SK-N-SH (cell line): ENCODE measurements at regions not wholly inside any gene's neighbourhood (a gene's known extent, or its start where the extent isn't known, plus 50 kb on each side); places are given as distances from the start of the nearest gene placed in this dataset.

Experiments used
- CHD2 ChIP-seq: fragments of 150-350 bp; IDR thresholded peaks from 2 replicates; pipeline ENCODE4 v1.6.1; 2018; ENCODE audit warnings: low read length; ENCODE audit not compliant: partially characterized antibody
- EZH2phosphoT487 ChIP-seq: fragments of 200-600 bp; sonication (generic); IDR thresholded peaks from 2 replicates; pipeline ENCODE4 v1.6.1; 2017; ENCODE audit warnings: low read depth, mixed run types, mild to moderate bottlenecking, antibody characterized with exemption, moderate library complexity, borderline replicate concordance
- FOXM1 ChIP-seq: IDR thresholded peaks from 2 replicates; pipeline ENCODE4 v1.4.0; 2012; ENCODE audit warnings: low read depth, mild to moderate bottlenecking
- MXI1 ChIP-seq: IDR thresholded peaks from 2 replicates; pipeline ENCODE4 v1.6.1; 2012; ENCODE audit warnings: mild to moderate bottlenecking, low read depth, low read length, improper control_type of control experiment
- POLR2AphosphoS5 ChIP-seq: IDR thresholded peaks from 2 replicates; pipeline ENCODE4 v1.6.1; 2012; ENCODE audit warnings: low read depth, low read length
- RXRA ChIP-seq: IDR thresholded peaks from 2 replicates; pipeline ENCODE4 v1.4.0; 2012; ENCODE audit warnings: low read depth, mild to moderate bottlenecking, borderline replicate concordance
- TF ChIP-seq, protein P1 (sequence below): fragments of 200-600 bp; sonication (generic); IDR thresholded peaks from 2 replicates; pipeline ENCODE4 v1.6.1; 2017; ENCODE audit warnings: antibody characterized with exemption, mild to moderate bottlenecking, moderate library complexity

DNA sequence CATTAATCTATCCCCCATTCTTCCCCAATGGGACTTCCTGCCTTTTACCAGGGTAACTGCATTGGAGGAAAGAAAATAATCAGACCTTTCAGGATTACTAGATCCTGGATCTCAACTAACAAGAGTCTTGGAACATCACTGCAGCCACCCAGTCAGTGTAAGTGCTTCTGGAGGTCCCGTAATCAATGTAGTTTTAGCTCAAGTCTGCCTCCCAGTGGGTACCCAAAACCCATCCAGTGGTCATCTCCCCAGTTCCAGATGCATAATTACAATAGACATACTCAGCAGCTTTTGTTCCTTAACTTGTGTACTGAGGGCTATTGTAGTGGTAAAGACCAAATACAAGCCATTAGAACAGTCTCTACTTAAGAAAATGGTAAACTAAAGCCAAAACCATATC is 319.1 kb downstream of the GPATCH2 start:
- TF ChIP-seq, protein P1, sequence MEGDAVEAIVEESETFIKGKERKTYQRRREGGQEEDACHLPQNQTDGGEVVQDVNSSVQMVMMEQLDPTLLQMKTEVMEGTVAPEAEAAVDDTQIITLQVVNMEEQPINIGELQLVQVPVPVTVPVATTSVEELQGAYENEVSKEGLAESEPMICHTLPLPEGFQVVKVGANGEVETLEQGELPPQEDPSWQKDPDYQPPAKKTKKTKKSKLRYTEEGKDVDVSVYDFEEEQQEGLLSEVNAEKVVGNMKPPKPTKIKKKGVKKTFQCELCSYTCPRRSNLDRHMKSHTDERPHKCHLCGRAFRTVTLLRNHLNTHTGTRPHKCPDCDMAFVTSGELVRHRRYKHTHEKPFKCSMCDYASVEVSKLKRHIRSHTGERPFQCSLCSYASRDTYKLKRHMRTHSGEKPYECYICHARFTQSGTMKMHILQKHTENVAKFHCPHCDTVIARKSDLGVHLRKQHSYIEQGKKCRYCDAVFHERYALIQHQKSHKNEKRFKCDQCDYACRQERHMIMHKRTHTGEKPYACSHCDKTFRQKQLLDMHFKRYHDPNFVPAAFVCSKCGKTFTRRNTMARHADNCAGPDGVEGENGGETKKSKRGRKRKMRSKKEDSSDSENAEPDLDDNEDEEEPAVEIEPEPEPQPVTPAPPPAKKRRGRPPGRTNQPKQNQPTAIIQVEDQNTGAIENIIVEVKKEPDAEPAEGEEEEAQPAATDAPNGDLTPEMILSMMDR, result peak; percentile 44
- TF ChIP-seq MXI1 (no peak), FOXM1 (no peak), RXRA (no peak), POLR2AphosphoS5 (no peak), CHD2 (no peak), EZH2phosphoT487 (no peak)
